GM19240 (cell line): ENCODE measurements at regions not wholly inside any gene's neighbourhood (a gene's known extent, or its start where the extent isn't known, plus 50 kb on each side); places are given as distances from the start of the nearest gene placed in this dataset.

Experiments used
- DNase-seq: peaks from one replicate; pipeline ENCODE4 v3.0.0; 2011; ENCODE audit warnings: low spot score; ENCODE audit not compliant: insufficient read length

- no peak for DNase-seq
Observed at GRCh38 chr15:97237160-97237559, 723.3 kb upstream of the ARRDC4 start.

- DNase-seq = no peak
Observed at GRCh38 chr15:97248376-97248775, 712.1 kb upstream of the ARRDC4 start.

- DNase-seq = no peak
Observed at GRCh38 chr15:97259943-97260342, 700.6 kb upstream of the ARRDC4 start.

GRCh38 chr15:97301166-97301565 is 659.3 kb upstream of the ARRDC4 start:
- DNase-seq = no peak

GRCh38 chr15:97316362-97316761 is 644.1 kb upstream of the ARRDC4 start:
- no peak for DNase-seq

- DNase-seq = no peak
Observed at GRCh38 chr15:97317163-97317562, 643.3 kb upstream of the ARRDC4 start.

- DNase-seq = no peak
Observed at GRCh38 chr15:97319291-97319690, 641.2 kb upstream of the ARRDC4 start.

- DNase-seq = no peak
Observed at GRCh38 chr15:97346221-97346620, 614.3 kb upstream of the ARRDC4 start.

- no peak for DNase-seq
Observed at GRCh38 chr15:97350813-97351212, 609.7 kb upstream of the ARRDC4 start.

- no peak for DNase-seq
Observed at GRCh38 chr15:97383516-97383915, 577.0 kb upstream of the ARRDC4 start.

- DNase-seq = no peak
Observed at GRCh38 chr15:97386940-97387339, 573.6 kb upstream of the ARRDC4 start.

- no peak for DNase-seq
Observed at GRCh38 chr15:97401195-97401594, 559.3 kb upstream of the ARRDC4 start.

GRCh38 chr15:97401970-97402369 is 558.5 kb upstream of the ARRDC4 start:
- no peak for DNase-seq

GRCh38 chr15:97406841-97407240 is 553.7 kb upstream of the ARRDC4 start:
- DNase-seq = no peak

GRCh38 chr15:97410897-97411575 is 549.5 kb upstream of the ARRDC4 start:
- DNase-seq = no peak

- no peak for DNase-seq
Observed at GRCh38 chr15:97420130-97420529, 540.4 kb upstream of the ARRDC4 start.

GRCh38 chr15:97425596-97425995 is 534.9 kb upstream of the ARRDC4 start:
- no peak for DNase-seq

GRCh38 chr15:97443101-97443500 is 517.4 kb upstream of the ARRDC4 start:
- DNase-seq = no peak

- no peak for DNase-seq
Observed at GRCh38 chr15:97446138-97446537, 514.4 kb upstream of the ARRDC4 start.

GRCh38 chr15:97456521-97457202 is 503.8 kb upstream of the ARRDC4 start:
- DNase-seq = no peak

GRCh38 chr15:97457203-97457847 is 503.2 kb upstream of the ARRDC4 start:
- no peak for DNase-seq

- DNase-seq = no peak
Observed at GRCh38 chr15:97459771-97460170, 500.7 kb upstream of the ARRDC4 start.

- no peak for DNase-seq
Observed at GRCh38 chr15:97461226-97461625, 499.3 kb upstream of the ARRDC4 start.
